SK-N-SH treated with all-trans-retinoic acid at 6 μM for 48 hours (cell line): ENCODE measurements at regions not wholly inside any gene's neighbourhood (a gene's known extent, or its start where the extent isn't known, plus 50 kb on each side); places are given as distances from the start of the nearest gene placed in this dataset.

Source experiments
- CREB5 ChIP-seq: fragments of 250-450 bp; sonication (Bioruptor Pico); IDR thresholded peaks from 2 replicates; pipeline ENCODE4 v1.5.1; 2020; ENCODE audit warnings: low read depth, mild to moderate bottlenecking, moderate library complexity
- OSR1 ChIP-seq: fragments of 250-450 bp; sonication (Bioruptor Pico); IDR thresholded peaks from 2 replicates; pipeline ENCODE4 v1.8.0; 2022; ENCODE audit warnings: moderate library complexity, mild to moderate bottlenecking, inconsistent platforms

- no peak for TF ChIP-seq CREB5 (CRISPR knock-in tag)
- TF ChIP-seq OSR1 (CRISPR knock-in tag), result no peak
These were observed 488.9 kb upstream of the FAT1 start for GRCh38 chr4:187212446-187213080.
